ENCODE measurements at regions not wholly inside any gene's neighbourhood (a gene's known extent, or its start where the extent isn't known, plus 50 kb on each side); places are given as distances from the start of the nearest gene placed in this dataset.

DNA sequence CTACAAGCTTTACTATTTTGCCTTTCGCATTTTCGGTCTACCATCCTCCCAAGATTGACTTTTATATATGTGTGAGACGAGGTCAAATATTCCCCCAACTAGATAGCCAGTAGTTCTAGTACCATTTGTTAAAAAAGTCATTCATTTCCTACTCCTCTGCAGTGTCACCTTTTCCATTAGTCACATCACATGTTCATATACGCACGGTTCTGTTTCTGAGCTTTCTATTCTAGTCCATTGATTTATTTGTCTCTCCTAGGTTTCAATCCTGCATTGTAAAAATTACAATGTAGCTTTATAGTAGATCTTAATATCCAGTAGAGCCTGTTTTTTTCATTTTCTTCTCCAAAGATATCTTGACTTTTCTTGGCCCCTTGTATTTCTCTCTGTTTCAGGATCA is 528.7 kb upstream of the TRPC7 start:
- no peak overlapping the region for H3K4me3 Mint-ChIP-seq (ENCODE audit: unreplicated experiment)
- no peaks in the 10 kb centered on the region for H3K36me3 Mint-ChIP-seq (ENCODE audit: insufficient read depth, unreplicated experiment)
- no TSS peak for BruUV-seq (replicated peaks)
- H3K9me3 Mint-ChIP-seq (ENCODE audit: unreplicated experiment), result no peaks in the 10 kb centered on the region
- H3K27me3 Mint-ChIP-seq (ENCODE audit: insufficient read depth, unreplicated experiment), result peaks cover 7% of the 10 kb centered on the region
- H3K27ac Mint-ChIP-seq (ENCODE audit: unreplicated experiment), result no peak overlapping the region
- no peaks in the 10 kb centered on the region; the same call in 1 of the 2 replicates for H3K27me3 ChIP-seq (replicated peaks; ENCODE audit: control insufficient read depth, insufficient read depth, low read length)
- no peaks in the 10 kb centered on the region for H3K36me3 ChIP-seq (ENCODE audit: control insufficient read depth, insufficient read depth, low read length)
- POLR2A ChIA-PET, result no interaction called here
- TF ChIP-seq, protein P1, sequence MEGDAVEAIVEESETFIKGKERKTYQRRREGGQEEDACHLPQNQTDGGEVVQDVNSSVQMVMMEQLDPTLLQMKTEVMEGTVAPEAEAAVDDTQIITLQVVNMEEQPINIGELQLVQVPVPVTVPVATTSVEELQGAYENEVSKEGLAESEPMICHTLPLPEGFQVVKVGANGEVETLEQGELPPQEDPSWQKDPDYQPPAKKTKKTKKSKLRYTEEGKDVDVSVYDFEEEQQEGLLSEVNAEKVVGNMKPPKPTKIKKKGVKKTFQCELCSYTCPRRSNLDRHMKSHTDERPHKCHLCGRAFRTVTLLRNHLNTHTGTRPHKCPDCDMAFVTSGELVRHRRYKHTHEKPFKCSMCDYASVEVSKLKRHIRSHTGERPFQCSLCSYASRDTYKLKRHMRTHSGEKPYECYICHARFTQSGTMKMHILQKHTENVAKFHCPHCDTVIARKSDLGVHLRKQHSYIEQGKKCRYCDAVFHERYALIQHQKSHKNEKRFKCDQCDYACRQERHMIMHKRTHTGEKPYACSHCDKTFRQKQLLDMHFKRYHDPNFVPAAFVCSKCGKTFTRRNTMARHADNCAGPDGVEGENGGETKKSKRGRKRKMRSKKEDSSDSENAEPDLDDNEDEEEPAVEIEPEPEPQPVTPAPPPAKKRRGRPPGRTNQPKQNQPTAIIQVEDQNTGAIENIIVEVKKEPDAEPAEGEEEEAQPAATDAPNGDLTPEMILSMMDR (IDR thresholded peaks at IDR 0.05; ENCODE audit: insufficient read depth in 1 of 2, low read depth in 1 of 2, low read length in 1 of 2, severe bottlenecking in 1 of 2, unreplicated experiment in 1 of 2), result no peak
- no peak overlapping the region for H3K4me3 ChIP-seq (ENCODE audit: low read depth, low read length)
- H3K4me1 ChIP-seq, result no peaks in the 10 kb centered on the region
- CTCF ChIA-PET, result no interaction called here
- no peak for DNase-seq
- intact Hi-C loops (cut with micrococcal nuclease; ENCODE audit: unreplicated experiment), result no loop called here
- no peaks in the 10 kb centered on the region for H3K9me3 ChIP-seq
- H3K4me1 Mint-ChIP-seq (ENCODE audit: low read depth, unreplicated experiment), result no peaks in the 10 kb centered on the region

- DNase-seq, result no peak
- Mint-ChIP-seq H3K27me3 (ENCODE audit: insufficient read depth, unreplicated experiment) (peaks cover 14% of the 10 kb centered on the region), H3K27ac (ENCODE audit: unreplicated experiment) (no peak overlapping the region), H3K4me3 (ENCODE audit: unreplicated experiment) (no peak overlapping the region), H3K9me3 (ENCODE audit: unreplicated experiment) (no peaks in the 10 kb centered on the region), H3K36me3 (ENCODE audit: insufficient read depth, unreplicated experiment) (no peaks in the 10 kb centered on the region), H3K4me1 (ENCODE audit: low read depth, unreplicated experiment) (no peaks in the 10 kb centered on the region)
- POLR2A ChIA-PET, result no interaction called here
- CTCF ChIA-PET, result no interaction called here
- no peaks in the 10 kb centered on the region for H3K4me1 ChIP-seq
- BruUV-seq (replicated peaks), result no TSS peak
- intact Hi-C loops (cut with micrococcal nuclease; ENCODE audit: unreplicated experiment), result no loop called here
- H3K27me3 ChIP-seq (replicated peaks; ENCODE audit: control insufficient read depth, insufficient read depth, low read length), result no peaks in the 10 kb centered on the region; the same call in 1 of the 2 replicates
- H3K9me3 ChIP-seq, result no peaks in the 10 kb centered on the region
- no peaks in the 10 kb centered on the region for H3K36me3 ChIP-seq (ENCODE audit: control insufficient read depth, insufficient read depth, low read length)
- TF ChIP-seq, protein P1 (IDR thresholded peaks at IDR 0.05; ENCODE audit: insufficient read depth in 1 of 2, low read depth in 1 of 2, low read length in 1 of 2, severe bottlenecking in 1 of 2, unreplicated experiment in 1 of 2), result no peak
- H3K4me3 ChIP-seq (ENCODE audit: low read depth, low read length), result no peak overlapping the region
Observed at GRCh38 chr5:136892000-136892399, 526.7 kb upstream of the TRPC7 start.

DNA sequence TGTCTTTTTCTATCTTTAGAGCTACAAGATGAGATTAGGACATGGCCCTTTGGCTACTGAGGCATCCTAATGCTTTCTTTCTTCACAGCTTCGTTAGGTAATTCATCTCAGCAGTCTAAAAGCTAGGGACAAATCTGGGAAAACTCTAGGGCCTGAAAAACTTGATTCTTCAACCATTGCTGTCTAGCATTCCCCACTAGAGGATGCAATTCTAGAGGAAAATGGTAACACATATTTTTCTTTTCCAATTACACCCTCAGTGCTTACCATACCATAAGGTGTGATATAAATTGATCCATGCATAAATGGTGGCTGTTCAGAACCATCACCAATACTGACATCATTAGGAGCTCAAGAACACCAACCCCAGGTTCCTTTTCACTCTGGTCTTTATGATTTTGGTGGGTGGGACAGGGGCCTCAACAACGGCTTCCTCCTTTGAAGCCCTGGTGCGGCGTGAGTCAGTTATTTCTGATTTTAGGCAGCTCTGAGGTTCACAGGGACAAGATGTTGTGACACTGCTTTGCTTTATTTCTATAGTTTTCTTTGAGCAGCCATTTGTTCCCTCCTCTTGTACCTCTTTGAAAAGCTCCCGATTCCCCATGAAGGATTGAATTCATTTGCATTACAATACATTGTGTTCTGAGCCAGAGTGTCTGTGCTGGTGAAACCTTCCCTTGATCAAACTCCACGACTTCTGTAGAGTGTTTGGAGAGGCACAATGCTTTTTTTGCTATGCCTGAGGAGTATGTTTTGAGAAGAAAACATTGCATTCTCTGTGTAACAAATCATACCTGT is 526.0 kb upstream of the TRPC7 start:
- POLR2A ChIA-PET, result no interaction called here
- no peak for DNase-seq
- no peaks in the 10 kb centered on the region for H3K36me3 Mint-ChIP-seq (ENCODE audit: insufficient read depth, unreplicated experiment)
- intact Hi-C loops (cut with micrococcal nuclease; ENCODE audit: unreplicated experiment), result no loop called here
- no peak overlapping the region for H3K4me3 ChIP-seq (ENCODE audit: low read depth, low read length)
- CTCF ChIA-PET, result no interaction called here
- H3K4me3 Mint-ChIP-seq (ENCODE audit: unreplicated experiment), result no peak overlapping the region
- H3K9me3 ChIP-seq, result no peaks in the 10 kb centered on the region
- no peaks in the 10 kb centered on the region; the same call in 1 of the 2 replicates for H3K27me3 ChIP-seq (replicated peaks; ENCODE audit: control insufficient read depth, insufficient read depth, low read length)
- H3K36me3 ChIP-seq (ENCODE audit: control insufficient read depth, insufficient read depth, low read length), result no peaks in the 10 kb centered on the region
- TF ChIP-seq, protein P1 (IDR thresholded peaks at IDR 0.05; ENCODE audit: insufficient read depth in 1 of 2, low read depth in 1 of 2, low read length in 1 of 2, severe bottlenecking in 1 of 2, unreplicated experiment in 1 of 2), result no peak
- no peak overlapping the region for H3K27ac Mint-ChIP-seq (ENCODE audit: unreplicated experiment)
- BruUV-seq (replicated peaks), result no TSS peak
- no peaks in the 10 kb centered on the region for H3K4me1 Mint-ChIP-seq (ENCODE audit: low read depth, unreplicated experiment)
- H3K4me1 ChIP-seq, result no peaks in the 10 kb centered on the region
- no peaks in the 10 kb centered on the region for H3K9me3 Mint-ChIP-seq (ENCODE audit: unreplicated experiment)
- peaks cover 14% of the 10 kb centered on the region for H3K27me3 Mint-ChIP-seq (ENCODE audit: insufficient read depth, unreplicated experiment)

Measured in Caco-2 (cell line).